ENCODE measurements at regions not wholly inside any gene's neighbourhood (a gene's known extent, or its start where the extent isn't known, plus 50 kb on each side); places are given as distances from the start of the nearest gene placed in this dataset.

DNA sequence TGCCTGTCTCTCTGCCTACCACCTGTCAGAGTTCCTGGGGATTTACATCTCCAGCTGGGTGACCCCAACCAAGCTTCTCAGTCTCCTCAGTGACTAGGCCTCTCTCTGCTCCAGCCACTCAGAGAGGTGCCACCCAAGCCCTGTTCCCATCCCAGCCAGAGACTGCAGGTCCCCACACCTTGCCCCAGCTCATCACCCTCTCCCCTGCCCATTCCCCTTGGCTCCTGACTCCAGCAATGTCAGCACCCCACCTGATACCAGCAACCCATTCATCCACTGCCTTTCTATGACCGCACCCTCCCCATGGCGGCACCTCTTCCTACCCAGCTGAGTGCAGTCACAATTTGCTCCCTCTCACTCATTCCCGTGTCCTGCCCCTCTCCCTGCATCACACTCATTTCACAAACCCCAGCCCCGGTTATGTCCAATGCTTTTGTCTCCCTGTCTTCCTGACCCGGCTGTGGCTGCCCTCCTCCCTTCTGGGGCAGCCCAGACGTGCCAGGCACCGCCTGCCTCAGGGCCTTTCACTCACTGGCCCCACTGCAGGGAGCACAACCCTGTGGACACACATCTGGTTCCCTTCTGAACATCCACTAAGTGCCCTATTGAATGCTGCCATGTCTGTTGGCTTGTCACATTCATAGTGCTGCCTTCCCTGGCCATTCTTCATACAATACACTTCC is 494.8 kb upstream of the HS6ST1 start:
- intact Hi-C loops (cut with DNase I), result no loop called here
- DNase-seq (ENCODE audit: low spot score), result no peak

DNA sequence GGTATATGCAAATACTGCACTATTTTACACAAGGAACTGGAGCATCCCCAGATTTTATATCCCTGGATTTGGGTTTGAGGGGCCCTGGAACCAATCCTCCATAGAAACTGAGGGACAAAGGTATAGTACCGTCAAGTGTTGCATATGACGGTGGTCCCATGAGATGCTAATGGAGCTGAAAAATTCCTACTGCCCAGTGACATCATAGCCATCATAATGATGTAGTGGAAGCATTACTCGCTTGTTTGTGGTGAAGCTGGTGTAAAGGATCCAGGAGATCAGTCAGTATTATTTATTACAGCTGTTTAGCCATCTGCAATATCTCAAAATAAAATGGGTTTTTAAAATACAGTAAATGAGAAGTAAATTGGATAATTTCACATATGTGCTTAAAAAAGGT is 496.6 kb upstream of the HS6ST1 start:
- intact Hi-C loops (cut with DNase I), result no loop called here
- no peak for DNase-seq (ENCODE audit: low spot score)

DNA sequence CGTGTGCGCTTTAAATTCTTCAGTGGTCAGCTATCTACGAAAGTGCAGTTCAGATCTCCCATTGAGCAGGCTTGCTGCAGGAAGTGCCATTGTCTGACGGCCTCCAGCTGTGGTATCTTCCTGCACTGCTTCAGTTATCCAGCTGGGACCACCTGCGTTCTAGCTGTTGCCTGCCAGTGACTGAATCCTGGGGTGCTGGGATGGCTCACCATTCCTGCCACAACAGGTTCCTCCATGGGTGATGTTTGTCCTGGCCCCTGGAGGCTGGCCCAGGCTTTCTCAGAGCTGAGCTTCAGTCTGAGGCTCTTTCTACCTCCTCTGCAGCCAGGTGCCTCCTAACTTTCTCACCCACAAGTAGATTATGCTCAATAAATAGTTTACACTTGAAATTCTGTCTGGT is 498.5 kb upstream of the HS6ST1 start:
- no peak for DNase-seq (ENCODE audit: low spot score)
- intact Hi-C loops (cut with DNase I), result no loop called here

DNA sequence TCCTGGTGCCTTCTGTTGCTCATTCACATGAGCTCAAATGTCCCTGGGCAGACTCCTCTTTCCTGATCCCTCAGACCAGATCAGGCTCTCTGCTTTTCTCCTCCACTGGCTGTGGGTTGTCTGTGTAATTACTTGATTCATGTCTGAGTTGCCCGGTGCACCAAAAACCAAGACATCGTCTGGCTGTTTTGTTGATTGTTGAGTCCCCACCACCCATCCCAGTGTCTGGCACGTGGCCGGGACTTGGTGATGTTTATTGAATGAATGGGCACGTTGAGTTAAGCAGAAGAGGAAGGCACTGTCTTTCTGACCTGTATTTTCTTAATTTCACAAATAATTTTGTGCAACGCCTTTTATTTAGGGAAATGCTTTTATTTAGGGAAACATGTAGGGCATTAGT is 499.1 kb upstream of the HS6ST1 start:
- intact Hi-C loops (cut with DNase I), result no loop called here
- no peak for DNase-seq (ENCODE audit: low spot score)

DNA sequence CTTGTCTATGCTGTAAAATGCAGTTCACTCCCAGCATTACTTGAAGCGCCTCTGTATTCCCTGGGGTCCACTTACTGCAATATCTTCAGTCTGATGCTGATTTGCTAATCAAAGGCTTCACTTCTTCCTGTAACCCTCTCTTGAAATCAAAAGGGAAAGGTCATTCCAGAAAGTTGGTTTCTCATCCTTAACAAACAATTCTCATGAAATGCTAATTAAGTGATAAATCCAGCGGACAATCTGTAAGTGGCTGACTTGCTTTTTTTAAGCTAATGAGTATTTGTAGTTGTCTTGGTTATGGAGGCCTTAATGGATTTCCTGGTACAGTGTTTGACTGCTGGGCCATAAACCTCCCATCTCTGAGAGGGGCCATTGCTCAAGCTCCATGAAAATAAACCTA is 499.6 kb upstream of the HS6ST1 start:
- intact Hi-C loops (cut with DNase I), result no loop called here
- DNase-seq (ENCODE audit: low spot score), result no peak

DNA sequence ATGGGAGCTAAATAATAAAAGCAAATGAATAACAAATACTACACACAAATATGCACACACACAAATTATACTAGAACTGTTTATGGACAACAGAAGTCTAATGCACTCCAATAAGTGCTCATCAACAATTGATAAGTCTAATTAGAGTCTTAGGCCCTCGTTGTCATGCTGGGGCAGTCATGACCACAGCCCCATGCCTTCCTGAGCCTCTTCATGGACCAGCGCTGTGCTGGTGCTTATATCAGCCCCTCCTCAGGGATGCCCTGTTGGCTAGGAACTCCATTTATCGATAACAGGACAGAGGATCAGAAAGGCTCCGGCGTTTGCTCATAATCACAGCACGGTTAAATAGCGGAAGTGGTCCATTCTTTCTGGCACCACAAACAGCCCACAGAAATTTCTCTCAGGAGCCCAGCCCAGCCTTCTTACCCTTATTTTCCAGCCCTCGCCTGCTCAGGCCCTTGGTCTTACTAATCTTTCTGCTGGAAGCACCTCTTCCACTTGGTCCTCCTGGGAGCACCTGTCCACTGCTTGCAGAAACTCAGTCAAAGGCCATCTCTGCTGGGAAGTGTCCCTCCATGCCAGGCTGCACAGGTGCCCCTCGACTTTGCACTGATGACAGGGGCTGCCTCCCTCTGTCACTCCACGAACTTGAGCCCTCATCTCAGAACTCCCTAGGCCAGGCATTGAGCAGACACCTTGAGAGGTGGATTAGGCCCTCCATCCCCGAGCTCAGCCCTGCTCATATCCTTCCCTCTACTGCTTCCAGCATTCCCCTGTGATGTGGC is 500.2 kb upstream of the HS6ST1 start:
- intact Hi-C loops (cut with DNase I), result no loop called here
- DNase-seq (ENCODE audit: low spot score), result no peak

DNA sequence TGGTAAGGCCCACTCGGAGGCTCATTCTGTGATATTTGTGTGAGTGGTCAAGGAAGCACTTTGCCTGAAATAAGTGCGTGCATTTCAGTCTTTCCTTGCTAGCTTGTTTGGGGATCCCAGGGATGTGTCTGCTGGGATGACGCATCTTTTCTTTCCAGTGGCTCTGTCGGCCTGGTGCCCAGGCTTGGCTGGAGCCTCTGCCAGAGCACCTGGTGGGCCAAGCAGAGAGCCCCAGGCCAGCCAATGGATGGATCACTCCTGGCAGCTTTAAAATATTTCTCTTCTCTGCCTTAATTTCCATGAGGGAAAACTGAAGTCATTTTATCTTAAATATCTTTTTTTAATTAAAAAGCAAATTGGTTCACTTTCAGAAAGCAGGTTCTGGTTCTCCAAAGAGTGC is 501.8 kb upstream of the HS6ST1 start:
- no peak for DNase-seq (ENCODE audit: low spot score)
- intact Hi-C loops (cut with DNase I), result no loop called here

DNA sequence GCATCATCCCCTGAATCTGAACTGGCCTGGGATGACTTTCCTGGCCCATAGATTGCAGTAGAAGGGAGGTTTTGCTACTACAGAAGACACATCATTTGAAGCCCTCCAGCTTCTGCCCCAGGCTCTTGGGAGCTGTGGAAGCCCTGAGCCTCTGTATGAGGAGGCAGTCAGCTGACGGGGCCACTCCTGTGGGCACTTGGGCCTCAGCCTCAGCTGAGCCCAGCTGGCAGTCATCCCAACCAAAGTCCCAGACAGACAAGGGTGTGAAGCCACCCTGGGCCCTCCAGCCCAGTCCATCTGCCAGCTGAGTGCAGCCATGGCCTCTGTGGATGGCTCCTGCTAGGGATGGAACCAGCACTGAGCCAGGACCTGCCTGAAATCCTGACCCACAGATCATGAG is 502.3 kb upstream of the HS6ST1 start:
- intact Hi-C loops (cut with DNase I), result no loop called here
- DNase-seq (ENCODE audit: low spot score), result no peak

DNA sequence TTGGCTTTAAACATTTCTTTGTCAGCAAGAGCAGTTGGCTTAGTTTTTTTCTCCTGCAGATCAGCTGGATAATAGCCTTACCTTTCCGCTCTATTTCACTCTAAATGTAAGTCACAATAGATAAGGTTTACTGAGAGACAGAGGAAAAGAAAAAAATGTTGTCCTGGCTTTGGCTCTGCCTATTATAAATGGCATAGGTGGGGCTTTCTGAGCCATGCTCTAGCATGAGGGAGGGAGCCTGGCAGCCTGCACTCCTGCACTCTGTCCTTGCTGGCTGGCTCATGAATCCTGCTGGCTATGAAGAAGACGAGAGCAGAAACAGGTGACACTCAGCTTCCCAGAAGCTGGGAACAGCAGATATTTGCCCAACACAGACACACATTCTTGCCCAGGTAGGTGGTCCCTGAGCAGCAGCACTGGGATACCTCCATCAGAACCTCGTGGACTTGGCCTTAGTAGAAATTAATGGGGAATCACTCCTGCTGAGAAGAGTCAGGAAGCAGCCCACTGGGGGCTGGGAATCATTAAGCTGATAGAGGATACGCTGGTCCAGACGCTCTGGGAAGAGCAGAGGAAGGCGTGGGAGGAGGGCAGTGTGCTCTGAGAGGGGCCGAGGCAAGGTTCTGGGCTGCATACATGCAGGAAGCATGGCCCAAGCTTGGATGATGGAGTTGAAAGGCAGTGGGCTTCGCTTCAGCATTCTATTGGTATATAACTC is 514.4 kb upstream of the HS6ST1 start:
- no peak for DNase-seq (ENCODE audit: low spot score)
- intact Hi-C loops (cut with DNase I), result no loop called here

DNA sequence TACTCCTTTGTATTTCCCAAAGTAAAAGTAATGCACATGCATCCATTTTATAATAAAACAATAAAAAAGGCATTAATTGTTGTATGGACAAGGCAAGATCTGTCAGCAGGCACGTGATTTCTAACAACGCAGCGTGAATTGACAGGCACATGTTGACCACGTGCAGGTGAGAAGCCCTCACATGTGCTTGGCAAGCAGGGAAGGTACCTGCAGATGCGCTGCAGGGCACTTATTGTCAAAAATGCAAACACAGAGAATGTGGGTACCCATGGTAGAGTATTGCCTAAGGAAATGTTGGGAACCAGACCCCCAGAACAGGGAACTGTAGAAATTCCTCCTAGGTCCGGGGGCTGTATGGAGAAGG is 515.0 kb upstream of the HS6ST1 start:
- DNase-seq (ENCODE audit: low spot score), result no peak
- intact Hi-C loops (cut with DNase I), result no loop called here

DNA sequence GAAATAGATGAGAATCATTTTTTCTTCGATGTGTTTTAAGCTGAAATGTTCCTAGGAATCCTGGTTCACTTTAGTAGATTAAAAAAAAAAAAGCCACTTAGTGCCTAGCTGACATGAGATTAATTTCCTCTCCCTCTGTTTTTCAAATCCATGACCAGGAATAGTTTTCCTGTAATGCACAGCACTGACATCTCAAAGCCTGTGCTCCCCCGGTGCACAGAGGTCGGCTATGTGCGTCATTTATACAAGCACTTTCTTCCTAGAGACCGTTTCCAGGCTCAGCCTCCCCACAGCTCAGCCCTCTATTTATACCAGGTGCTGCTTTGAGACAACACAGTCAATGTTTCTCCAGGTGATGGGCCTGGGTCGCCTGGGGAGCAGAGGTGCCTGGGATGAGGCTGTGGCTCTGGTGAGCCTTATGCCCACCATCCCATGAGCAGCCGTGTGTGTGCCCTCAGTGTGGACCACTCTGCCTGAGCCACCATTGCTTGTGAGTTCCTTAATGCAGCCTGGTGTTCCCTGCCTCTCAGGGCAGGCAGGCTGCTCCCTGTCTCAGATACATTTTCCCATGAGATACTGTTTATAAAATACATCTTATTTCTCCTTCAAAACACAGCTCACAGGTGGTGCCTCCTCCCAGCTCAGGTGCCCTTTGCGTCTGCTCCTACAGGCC is 515.7 kb upstream of the HS6ST1 start:
- intact Hi-C loops (cut with DNase I), result no loop called here
- DNase-seq (ENCODE audit: low spot score), result no peak

DNA sequence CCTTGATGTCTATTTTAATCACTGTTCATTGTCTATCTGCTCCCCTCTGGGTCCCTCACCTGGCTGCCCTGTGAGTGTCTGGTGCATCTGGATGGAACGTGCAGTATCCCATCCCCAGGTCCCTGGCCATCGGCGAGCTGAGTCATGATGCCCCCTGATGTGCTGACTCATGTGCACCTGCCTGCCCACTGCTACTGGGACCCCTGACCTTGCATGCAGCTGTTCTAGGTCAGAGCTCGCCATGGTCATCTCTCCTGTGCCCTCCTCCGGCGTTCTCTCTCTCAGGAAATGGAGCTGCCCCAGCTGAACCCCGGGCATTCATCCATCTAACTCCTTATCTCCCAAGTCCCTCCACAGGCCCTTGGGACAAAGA is 516.2 kb upstream of the HS6ST1 start:
- no peak for DNase-seq (ENCODE audit: low spot score)
- intact Hi-C loops (cut with DNase I), result no loop called here

DNA sequence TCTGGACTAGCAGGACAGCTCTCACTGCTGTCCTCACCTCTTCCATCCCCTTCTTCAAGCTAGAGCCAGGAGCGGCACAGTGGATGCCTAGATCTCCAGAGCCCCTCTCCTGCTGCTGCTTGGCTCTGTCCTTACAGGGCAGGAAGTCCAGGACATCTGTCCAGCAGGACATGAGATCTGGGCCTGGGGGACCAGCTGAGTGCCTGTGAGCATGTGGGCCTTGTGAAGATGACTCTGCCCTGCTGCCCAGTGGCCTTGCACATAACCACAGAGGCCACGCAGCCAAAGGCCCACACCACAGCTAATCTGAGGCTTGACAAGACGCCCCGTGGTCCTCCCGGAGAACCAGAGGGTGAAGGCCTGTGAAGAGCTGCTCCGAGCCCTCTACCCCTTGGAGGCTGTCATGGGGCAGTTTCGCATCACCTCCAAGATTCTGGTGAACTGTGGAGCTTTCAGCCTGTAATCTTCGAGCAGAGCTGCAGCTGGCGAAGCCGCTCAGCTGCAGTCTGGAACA is 516.7 kb upstream of the HS6ST1 start:
- intact Hi-C loops (cut with DNase I), result no loop called here
- DNase-seq (ENCODE audit: low spot score), result no peak

DNA sequence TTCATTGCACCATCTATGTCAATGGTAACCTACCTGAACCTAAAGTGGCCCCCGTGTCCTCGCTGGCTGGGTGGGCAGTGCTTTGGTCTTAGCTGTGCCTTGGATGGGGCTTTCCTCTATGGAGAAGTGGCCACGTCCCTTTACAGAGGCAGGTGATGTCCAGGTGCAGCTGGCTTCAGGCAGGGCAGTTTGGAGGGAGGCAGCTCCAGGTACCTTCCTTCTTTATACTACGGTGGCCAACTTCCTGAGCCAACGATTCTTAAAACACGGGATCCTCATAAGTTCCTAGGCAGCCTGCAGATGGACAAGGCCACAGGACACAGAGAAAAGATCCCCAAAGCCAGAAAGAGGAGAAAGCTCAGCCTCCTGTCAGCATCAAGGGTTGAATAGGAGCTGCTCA is 517.3 kb upstream of the HS6ST1 start:
- no peak for DNase-seq (ENCODE audit: low spot score)
- intact Hi-C loops (cut with DNase I), result no loop called here

DNA sequence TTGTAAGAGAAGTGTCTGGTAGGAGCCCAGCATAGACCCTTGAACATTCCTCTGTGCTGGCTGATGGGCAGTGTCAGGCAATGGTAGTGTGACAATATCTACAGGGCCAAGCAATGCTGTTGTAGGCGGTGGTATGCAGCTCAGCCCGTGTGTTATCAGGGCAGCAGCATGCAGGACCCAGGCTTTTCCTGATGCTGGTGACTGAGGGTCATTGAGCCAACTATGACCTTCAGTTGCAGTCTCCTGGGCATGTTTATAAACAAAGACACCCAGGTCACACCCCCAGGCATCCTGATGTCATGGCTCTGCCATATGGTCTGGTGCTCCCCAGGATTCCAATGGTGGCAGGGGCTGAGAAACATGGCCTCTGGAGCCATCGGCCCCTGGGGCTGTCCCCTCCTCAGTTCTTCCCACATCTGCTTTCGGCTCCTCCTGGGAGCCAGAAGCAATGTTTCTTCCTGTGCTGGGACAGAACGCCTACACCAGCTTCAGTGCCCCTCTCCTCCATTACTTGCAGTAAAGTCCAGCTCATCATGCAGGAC is 518.0 kb upstream of the HS6ST1 start:
- no peak for DNase-seq (ENCODE audit: low spot score)
- intact Hi-C loops (cut with DNase I), result no loop called here

DNA sequence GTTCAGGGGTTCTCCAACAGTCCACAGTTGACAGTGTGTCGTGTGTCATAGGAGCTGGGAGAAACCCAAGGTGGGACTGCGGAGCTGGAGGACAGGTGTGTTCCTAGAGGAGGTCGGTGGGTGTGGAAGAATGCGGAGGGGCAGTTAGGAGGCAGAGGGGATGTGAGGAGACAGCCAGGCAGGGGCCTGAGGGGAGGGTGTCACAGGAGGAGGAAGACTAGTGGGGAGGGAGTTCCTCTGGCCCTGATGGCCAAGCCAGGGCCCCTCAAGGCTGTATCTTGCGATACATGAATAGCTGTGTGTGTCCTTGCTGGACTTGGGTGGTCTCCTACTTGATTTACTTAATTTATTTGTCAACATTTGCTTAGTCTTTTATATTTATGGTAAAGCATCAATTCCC is 519.6 kb upstream of the HS6ST1 start:
- DNase-seq (ENCODE audit: low spot score), result no peak
- intact Hi-C loops (cut with DNase I), result no loop called here

DNA sequence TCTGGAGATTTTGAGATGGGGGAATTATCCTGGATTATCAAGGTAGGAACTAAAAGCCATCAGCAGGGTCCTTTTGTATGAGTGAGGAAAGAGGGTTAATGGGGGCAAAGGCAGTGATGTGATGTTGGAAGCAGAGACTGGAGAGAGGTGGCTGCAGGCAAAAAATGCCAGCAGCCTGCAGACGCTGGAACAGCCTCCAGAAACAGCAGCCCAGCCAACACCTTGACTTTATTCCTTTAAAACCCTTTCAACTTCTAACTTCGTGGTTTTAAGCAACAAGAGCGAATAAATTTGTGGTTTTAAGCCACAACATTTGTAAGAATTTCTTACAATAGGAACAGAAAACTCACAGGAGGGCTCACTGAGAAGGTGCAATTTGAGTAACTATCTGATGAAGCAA is 523.1 kb upstream of the HS6ST1 start:
- intact Hi-C loops (cut with DNase I), result no loop called here
- DNase-seq (ENCODE audit: low spot score), result no peak

DNA sequence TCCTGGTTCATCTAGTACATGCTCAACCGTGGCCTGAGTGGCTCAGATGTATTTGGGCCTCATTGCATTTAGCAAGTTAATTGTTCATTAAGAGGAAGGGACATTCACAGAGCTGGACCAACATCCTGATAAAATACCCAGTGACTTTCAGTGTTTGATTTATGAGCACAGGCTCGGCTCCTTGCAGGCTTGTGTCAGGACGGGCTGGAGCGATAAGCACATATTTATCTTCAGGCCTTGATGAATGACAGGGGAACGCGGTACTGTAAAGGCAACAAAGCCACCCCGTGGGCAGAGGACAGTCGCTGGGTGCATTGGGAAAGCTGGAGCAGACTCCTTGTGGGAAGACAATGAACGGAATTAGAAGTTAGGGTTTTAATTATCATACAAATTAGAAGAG is 548.6 kb upstream of the HS6ST1 start:
- intact Hi-C loops (cut with DNase I), result no loop called here
- DNase-seq (ENCODE audit: low spot score), result no peak

DNA sequence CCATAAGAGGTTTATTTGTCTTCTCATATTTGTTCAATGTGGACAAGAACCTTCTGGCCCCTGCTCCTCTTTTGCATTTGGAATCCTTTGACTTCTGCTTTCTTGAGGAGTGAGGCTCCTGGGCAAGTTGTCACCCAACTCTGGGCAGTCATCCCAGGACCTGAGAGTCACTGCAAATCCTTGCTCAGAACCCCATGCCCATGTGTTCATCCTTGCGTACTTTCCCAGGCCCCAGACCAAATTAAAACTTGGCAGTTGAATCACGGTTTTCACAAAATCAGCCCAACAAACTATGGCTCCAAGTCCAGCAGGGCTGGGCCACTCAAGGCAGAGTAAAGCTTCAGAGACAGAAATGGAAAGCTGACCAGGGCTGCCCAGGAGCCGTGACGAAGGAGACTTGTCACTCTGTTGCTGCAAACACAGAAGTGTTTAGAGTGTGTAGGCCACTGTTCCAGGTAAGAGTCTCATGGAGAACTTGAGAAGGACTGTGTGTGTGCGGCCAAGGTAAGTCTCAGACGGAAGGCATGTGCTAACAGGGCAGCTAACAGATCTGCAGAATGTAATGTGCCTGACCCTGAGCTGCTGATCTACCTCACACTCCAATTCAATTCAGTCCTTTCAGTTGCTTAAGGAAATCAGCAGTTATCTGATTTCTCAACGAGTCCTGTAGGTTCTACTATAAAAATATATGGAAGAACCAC is 549.4 kb upstream of the HS6ST1 start:
- no peak for DNase-seq (ENCODE audit: low spot score)

More for the DNA sequence above, 549.4 kb upstream of the HS6ST1 start:
- intact Hi-C loops (cut with DNase I), result no loop called here
